HepG2 (cell line): ENCODE measurements at regions not wholly inside any gene's neighbourhood (a gene's known extent, or its start where the extent isn't known, plus 50 kb on each side); places are given as distances from the start of the nearest gene placed in this dataset.

ENCODE experiments used
- ATAC-seq: fragments of 200-7000 bp; cut with Tn5 transposase; 3 replicates; pipeline ENCODE4 v1.9.1; 2020; ENCODE audit warnings: mild to moderate bottlenecking, moderate library complexity
- BruUV-seq: library from RNA; stranded (reverse); fragments of 400-500 nt; replicated peaks from 2 replicates; lab custom pipeline; 2021; lab: Mats Ljungman, UMichigan
- CTCF ChIA-PET: fragments of 300-600 bp; formaldehyde crosslinking; extraction: SDS; loops from one replicate; lab custom pipeline; 2021; ENCODE audit warnings: low total read pairs, inconsistent platforms, low intra/inter-chr PET ratio; lab: Yijun Ruan, JAX
- POLR2A ChIA-PET: fragments of 350-600 bp; sonication (Branson Sonifier 250); formaldehyde crosslinking; loops from one replicate; lab custom pipeline; 2020; ENCODE audit warnings: antibody characterized with exemption, inconsistent platforms; lab: Yijun Ruan, JAX
- DNase-seq: peaks from one replicate; pipeline ENCODE4 v3.0.0-alpha.2; 2015; ENCODE audit warnings: low spot score
- FAIRE-seq: peaks from 3 replicates; lab custom pipeline; 2011; peaks lifted over from hg19 to GRCh38; lab: Jason Lieb, UNC
- H2AFZ ChIP-seq: one replicate; pipeline ENCODE4 v1.6.1; 2011; ENCODE audit warnings: low read length, inconsistent platforms
- H3K27ac ChIP-seq: fragments of 300-600 bp; 3 replicates; pipeline ENCODE4 v1.8.0; 2011; ENCODE audit warnings: mixed run types, mild to moderate bottlenecking, mixed read lengths, low read length, inconsistent platforms; ENCODE audit not compliant: insufficient read depth; ENCODE audit errors: extremely low read length
- H3K27me3 ChIP-seq, 2 experiments: fragments of 200-600 bp in 1 of 2; 2 replicates in 1 of 2; 3 replicates in 1 of 2; pipeline versions ENCODE4 v1.6.0 to v1.8.0; 2011; ENCODE audit warnings: low read length in 2 of 2, mild to moderate bottlenecking in 2 of 2, moderate library complexity in 2 of 2, inconsistent platforms in 1 of 2; ENCODE audit not compliant: insufficient read depth in 2 of 2, control insufficient read depth in 1 of 2
- H3K36me3 ChIP-seq, 2 experiments: fragments of 200-600 bp in 1 of 2; replicated peaks in 1 of 2; 2 replicates in 1 of 2; 3 replicates in 1 of 2; pipeline versions ENCODE4 v1.5.1 to v1.8.0; 2011; ENCODE audit warnings: low read length in 2 of 2, inconsistent platforms in 1 of 2; ENCODE audit not compliant: insufficient read depth in 2 of 2, control insufficient read depth in 1 of 2
- H3K4me1 ChIP-seq: 2 replicates; pipeline ENCODE4 v1.5.1; 2012; ENCODE audit warnings: low read length, inconsistent platforms; ENCODE audit not compliant: insufficient read depth
- H3K4me2 ChIP-seq: 2 replicates; pipeline ENCODE4 v1.6.0; 2011; ENCODE audit warnings: low read depth, low read length, inconsistent platforms
- H3K4me3 ChIP-seq, 3 experiments: fragments of 200-600 bp in 1 of 3; sonication (generic), shearing (Covaris generic) in 1 of 3; replicated peaks in 1 of 3; 2 replicates each; pipeline ENCODE4 v1.5.1; 2011 to 2016; ENCODE audit warnings: low read length in 3 of 3, inconsistent platforms in 2 of 3, low read depth in 2 of 3, mild to moderate bottlenecking in 2 of 3, control low read depth in 1 of 3, mixed read lengths in 1 of 3; ENCODE audit not compliant: insufficient read depth in 1 of 3
- H3K79me2 ChIP-seq: one replicate; pipeline ENCODE4 v1.6.1; 2011; ENCODE audit warnings: low read length, inconsistent platforms; ENCODE audit not compliant: insufficient read depth
- H3K9ac ChIP-seq: 2 replicates; pipeline ENCODE4 v1.6.0; 2011; ENCODE audit warnings: mild to moderate bottlenecking, low read depth, low read length, inconsistent platforms; ENCODE audit not compliant: insufficient read depth
- H3K9me3 ChIP-seq: 2 replicates; pipeline ENCODE4 v1.5.1; 2012; ENCODE audit warnings: mild to moderate bottlenecking, low read length
- H4K20me1 ChIP-seq: 2 replicates; pipeline ENCODE4 v1.6.0; 2011; ENCODE audit warnings: inconsistent platforms, mild to moderate bottlenecking, low read length, moderate library complexity; ENCODE audit not compliant: insufficient read depth
- ASH2L ChIP-seq: fragments of 300-600, 200-600 bp; sonication (generic); IDR thresholded peaks from 2 replicates; pipeline ENCODE4 v1.7.0; 2017; ENCODE audit warnings: low read depth, mild to moderate bottlenecking, moderate library complexity, mixed read lengths, low read length; ENCODE audit not compliant: insufficient read length
- ATF7 ChIP-seq, 2 experiments: fragments of 450-650 bp in 1 of 2; sonication (generic) in 1 of 2; formaldehyde crosslinking in 1 of 2; IDR thresholded peaks; 2 replicates each; pipeline versions ENCODE4 v1.4.0 to v1.6.1; 2016 to 2020; ENCODE audit warnings: antibody characterized with exemption in 1 of 2, mild to moderate bottlenecking in 1 of 2, missing genetic modification reagents in 1 of 2
- ZNF563 ChIP-seq: sonication (generic); formaldehyde crosslinking; IDR thresholded peaks from 2 replicates; pipeline ENCODE4 v1.8.0; 2022; ENCODE audit warnings: mild to moderate bottlenecking, moderate library complexity, missing genetic modification reagents
- ZNF644 ChIP-seq: IDR thresholded peaks from 2 replicates; pipeline ENCODE4 v1.6.1; 2016; ENCODE audit warnings: low read depth
- ZNF704 ChIP-seq: sonication (generic); formaldehyde crosslinking; IDR thresholded peaks from 2 replicates; pipeline ENCODE4 v1.8.1; 2023; ENCODE audit warnings: mild to moderate bottlenecking, inconsistent platforms, moderate library complexity, missing genetic modification reagents, borderline replicate concordance
- ZNF75D ChIP-seq: sonication (generic); formaldehyde crosslinking; IDR thresholded peaks from 2 replicates; pipeline ENCODE4 v1.8.1; 2023; ENCODE audit warnings: missing genetic modification reagents, mild to moderate bottlenecking, borderline replicate concordance
- ZNF816 ChIP-seq: sonication (generic); formaldehyde crosslinking; IDR thresholded peaks from 2 replicates; pipeline ENCODE4 v1.8.0; 2022; ENCODE audit warnings: missing genetic modification reagents, mild to moderate bottlenecking, borderline replicate concordance
- WGBS: methylation state at CpG from one replicate; pipeline ENCODE4 v1.1.6; 2017; ENCODE audit warnings: low lambda C conversion rate; 5-methylcytosine and 5-hydroxymethylcytosine counted together
- in situ Hi-C: cut with HindIII; loops from 2 replicates; pipeline ENCODE4 v1.10.0; 2017; ENCODE audit warnings: low pct_unique_long_range_greater_than_20kb; ENCODE audit not compliant: extremely low pct_ligation_motif_present
- intact Hi-C: fragments of 100-400 bp; cut with micrococcal nuclease; formaldehyde crosslinking; loops from one replicate; pipeline ENCODE4 v1.10.0; 2022; ENCODE audit not compliant: unreplicated experiment

GRCh38 chr7:69232445-69233376 is 365.6 kb upstream of the AUTS2 start:
- POLR2A ChIA-PET: no interaction called here
- CTCF ChIA-PET: no interaction called here
- Histone ChIP-seq H4K20me1 (no peaks in the 10 kb centered on the region), H3K27me3 (no peaks in the 10 kb centered on the region), H3K9ac (no peak overlapping the region), H2AFZ (no peak overlapping the region), H3K4me2 (peak overlapping the region; percentile 15; the same call in 1 of the 2 replicates), H3K4me3 (no peak overlapping the region), H3K4me1 (peaks cover 10% of the 10 kb centered on the region), H3K36me3 (no peaks in the 10 kb centered on the region), H3K27ac (no peak overlapping the region), H3K9me3 (no peaks in the 10 kb centered on the region; the same call in 1 of the 2 replicates), H3K79me2 (no peaks in the 10 kb centered on the region)
- 27% methylated on average over 21 of the region's 21 CpGs for WGBS
- peak; percentile 38; the same call in 1 of the 3 replicates for ATAC-seq
- BruUV-seq: no TSS peak
- in situ Hi-C loops (no loop called here), intact Hi-C loops (no loop called here)
- TF ChIP-seq ZNF75D (CRISPR knock-in tag) (no peak), ZNF644 (CRISPR knock-in tag) (no peak)
- no peak for DNase-seq
- FAIRE-seq: no peak

- no peaks in the 10 kb centered on the region for H3K79me2 ChIP-seq
Measured at GRCh38 chr7:69237541-69237940, 360.7 kb upstream of the AUTS2 start.

More at GRCh38 chr7:69237541-69237940, 360.7 kb upstream of the AUTS2 start:
- in situ Hi-C loops (no loop called here), intact Hi-C loops (no loop called here)
- 0 out of 2 replicates have a peak, but pooled peaks cover 5% of the 10 kb centered on the region for H3K9me3 ChIP-seq
- DNase-seq: no peak
- H3K9ac ChIP-seq: no peak overlapping the region
- no peak for ATAC-seq
- no peak overlapping the region for H3K4me3 ChIP-seq
- TF ChIP-seq ATF7 (IDR thresholded peaks at IDR 0.05) (peak; percentile 83), ATF7 (CRISPR knock-in tag; IDR thresholded peaks at IDR 0.05) (no peak), ZNF816 (CRISPR knock-in tag) (no peak), ZNF563 (no peak), ASH2L (no peak), ZNF704 (CRISPR knock-in tag) (no peak)
- H3K27me3 ChIP-seq: no peaks in the 10 kb centered on the region
- H3K36me3 ChIP-seq: no peaks in the 10 kb centered on the region
- FAIRE-seq: no peak
- BruUV-seq: no TSS peak
- no peak overlapping the region for H3K27ac ChIP-seq
- peaks cover 5% of the 10 kb centered on the region for H3K4me1 ChIP-seq
- no peaks in the 10 kb centered on the region for H4K20me1 ChIP-seq
- no peak overlapping the region for H3K4me2 ChIP-seq
- no CpG with 5 or more reads among the region's 8 CpGs for WGBS
- no peak overlapping the region for H2AFZ ChIP-seq
- ChIA-PET POLR2A (no interaction called here), CTCF (no interaction called here)
